Skeletal muscle tissue (tissue), 3 donors: ENCODE measurements at regions not wholly inside any gene's neighbourhood (a gene's known extent, or its start where the extent isn't known, plus 50 kb on each side); places are given as distances from the start of the nearest gene placed in this dataset.

Source experiments
- H3K27ac ChIP-seq: one replicate; pipeline ENCODE4 v1.7.0; 2013; ENCODE audit warnings: mild to moderate bottlenecking, low read depth, low read length, inconsistent platforms
- H3K27me3 ChIP-seq, 3 donors: one replicate each; pipeline ENCODE4 v1.7.0; 2013; ENCODE audit warnings: low read length in 3 of 3; ENCODE audit not compliant: control insufficient read depth in 3 of 3, insufficient read depth in 3 of 3
- H3K36me3 ChIP-seq, 3 donors: one replicate each; pipeline ENCODE4 v1.7.0; 2013; ENCODE audit warnings: low read length in 3 of 3; ENCODE audit not compliant: control insufficient read depth in 3 of 3, insufficient read depth in 3 of 3
- H3K4me1 ChIP-seq, 3 donors: one replicate each; pipeline ENCODE4 v1.7.0; 2013; ENCODE audit warnings: low read length in 3 of 3, mild to moderate bottlenecking in 3 of 3; ENCODE audit not compliant: control insufficient read depth in 3 of 3, insufficient read depth in 3 of 3
- H3K4me3 ChIP-seq, 3 donors: one replicate each; pipeline ENCODE4 v1.7.0; 2013; ENCODE audit warnings: low read length in 3 of 3
- H3K9ac ChIP-seq, 3 donors: one replicate each; pipeline ENCODE4 v1.7.0; 2013; ENCODE audit warnings: low read length in 3 of 3, mild to moderate bottlenecking in 3 of 3, moderate library complexity in 2 of 3, low read depth in 1 of 3
- H3K9me3 ChIP-seq, 3 donors: one replicate each; pipeline ENCODE4 v1.7.0; 2013; ENCODE audit warnings: low read length in 3 of 3; ENCODE audit not compliant: control insufficient read depth in 3 of 3
- donor health status: Osteomylitis.

DNA sequence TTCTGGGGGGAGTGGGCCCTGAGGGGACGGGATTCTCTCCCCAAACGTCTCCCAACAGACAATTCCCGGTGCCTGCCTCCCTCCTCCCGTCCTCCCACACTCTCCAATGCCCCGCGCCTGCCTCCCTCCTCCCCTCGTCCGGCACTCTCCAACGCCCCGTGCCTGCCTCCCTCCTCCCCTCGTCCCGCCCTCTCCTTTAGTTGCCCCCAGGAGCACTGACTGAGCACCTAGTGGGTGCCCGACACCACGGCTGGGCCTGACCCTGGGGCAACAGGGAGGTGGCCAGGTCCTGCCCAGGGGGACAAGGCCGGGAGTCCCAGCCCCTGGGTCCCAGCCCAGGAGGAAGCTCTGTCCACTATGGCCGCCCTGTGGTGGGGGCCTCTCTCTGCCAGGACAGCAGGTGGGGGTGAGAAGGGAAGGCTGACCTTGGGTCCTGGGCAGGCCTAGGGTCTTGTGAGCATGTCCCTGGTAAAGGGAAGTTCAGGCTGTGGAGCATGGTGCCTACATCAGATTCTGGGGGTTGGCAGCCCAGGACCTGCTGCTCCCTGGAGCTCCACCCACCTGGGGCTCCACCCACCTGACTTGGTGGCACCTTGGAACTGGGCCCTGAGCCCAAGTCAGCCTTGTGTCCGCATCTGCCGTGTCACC, 942.3 kb downstream of the BRD1 start:
- Histone ChIP-seq H3K36me3 (no peaks in the 10 kb centered on the region), H3K9me3 (peaks cover 0 to 4% (median 0%) of the 10 kb centered on the region in 3 donors), H3K4me1 (no peaks in the 10 kb centered on the region), H3K27me3 (peaks cover 2 to 14% (median 7%) of the 10 kb centered on the region in 3 donors), H3K4me3 (no peak overlapping the region), H3K27ac (no peak overlapping the region), H3K9ac (no peak overlapping the region)

DNA sequence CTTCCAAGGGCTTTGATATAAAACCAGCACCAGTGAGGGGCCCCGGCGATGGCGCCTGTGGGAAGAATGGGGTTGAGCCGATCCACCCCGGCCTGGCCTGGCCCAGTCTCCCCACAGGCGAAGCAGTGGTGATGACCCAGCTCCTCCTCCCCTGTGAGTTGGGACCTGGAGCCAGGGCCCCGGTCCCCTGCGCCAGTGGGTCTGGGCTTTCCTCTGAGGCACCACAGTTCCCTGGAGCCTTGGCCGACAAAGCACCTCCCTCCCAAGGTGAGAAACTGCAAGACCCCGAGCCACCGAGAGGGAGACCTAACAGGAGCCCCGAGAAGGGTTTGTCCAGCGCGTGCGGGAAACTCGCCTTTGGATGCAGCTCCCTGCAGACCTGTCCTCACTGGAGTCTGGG, 942.9 kb downstream of the BRD1 start:
- H3K9me3 ChIP-seq: peaks cover 0 to 4% (median 0%) of the 10 kb centered on the region in 3 donors
- no peak overlapping the region for H3K4me3 ChIP-seq
- no peak overlapping the region for H3K9ac ChIP-seq
- H3K36me3 ChIP-seq: no peaks in the 10 kb centered on the region
- peaks cover 2 to 14% (median 7%) of the 10 kb centered on the region in 3 donors for H3K27me3 ChIP-seq
- H3K4me1 ChIP-seq: no peaks in the 10 kb centered on the region
- no peak overlapping the region for H3K27ac ChIP-seq

DNA sequence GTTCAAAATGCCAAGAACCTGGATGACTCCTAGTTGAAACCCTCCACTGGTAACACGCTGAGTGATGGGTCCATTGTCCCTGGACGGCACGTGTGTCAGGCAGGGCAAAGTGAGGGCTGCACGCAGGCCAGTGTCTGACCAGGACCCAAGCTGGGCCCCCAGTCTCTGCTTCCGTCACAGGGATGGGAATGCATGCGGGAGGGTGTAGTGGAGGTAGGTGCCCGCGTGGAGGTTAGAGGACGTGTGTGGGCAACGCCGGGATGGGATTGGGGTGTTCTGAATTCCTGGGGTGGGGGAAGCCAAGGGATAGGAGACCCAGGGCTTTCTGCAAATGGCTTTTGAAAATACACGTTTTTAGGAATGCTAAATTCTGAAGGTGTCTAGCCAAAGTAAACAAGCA, 943.3 kb downstream of the BRD1 start:
- Histone ChIP-seq H3K27me3 (peaks cover 2 to 14% (median 7%) of the 10 kb centered on the region in 3 donors), H3K4me3 (no peak overlapping the region), H3K9me3 (peaks cover 0 to 4% (median 0%) of the 10 kb centered on the region in 3 donors), H3K4me1 (no peaks in the 10 kb centered on the region), H3K9ac (no peak overlapping the region), H3K36me3 (no peaks in the 10 kb centered on the region), H3K27ac (no peak overlapping the region)

DNA sequence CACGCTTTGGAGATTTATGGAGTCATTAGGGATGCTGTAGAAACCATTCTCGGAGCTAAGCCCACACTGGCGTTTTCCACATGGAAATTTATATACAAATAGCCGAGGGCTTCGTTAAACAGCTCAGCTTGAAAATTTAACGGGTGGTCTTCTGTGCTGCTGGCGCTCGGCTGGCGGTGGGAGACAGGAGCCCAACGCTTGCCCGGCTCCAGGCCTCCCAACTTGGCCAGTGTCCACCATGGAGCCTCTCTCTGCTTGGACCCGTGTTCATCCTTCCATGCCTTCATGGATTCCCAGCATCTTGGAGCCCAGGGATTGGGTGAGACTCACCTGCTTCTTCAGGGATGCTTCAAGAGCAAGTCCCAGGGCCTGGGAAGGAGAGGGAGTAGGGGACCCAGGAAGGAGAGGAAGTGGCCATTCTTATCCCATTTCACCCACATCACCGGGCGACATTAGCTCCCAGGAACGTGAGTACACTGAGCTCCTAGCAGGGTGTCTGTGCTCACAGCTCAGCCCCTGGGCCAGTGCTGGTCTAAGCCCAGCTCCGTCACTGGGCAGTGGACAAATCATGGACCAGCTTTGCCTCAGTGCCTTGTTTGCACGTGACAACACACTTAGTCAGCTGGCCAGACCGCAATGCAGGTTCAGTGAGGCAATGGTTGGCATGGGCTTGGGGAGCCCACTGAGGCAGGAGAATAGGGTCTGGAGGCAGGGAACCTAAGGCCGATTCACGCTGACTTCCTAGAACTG, 944.3 kb downstream of the BRD1 start:
- no peak overlapping the region for H3K4me3 ChIP-seq
- no peak overlapping the region for H3K27ac ChIP-seq
- H3K9ac ChIP-seq: no peak overlapping the region
- H3K9me3 ChIP-seq: peaks cover 0 to 4% (median 0%) of the 10 kb centered on the region in 3 donors
- no peaks in the 10 kb centered on the region for H3K4me1 ChIP-seq
- peaks cover 2 to 14% (median 7%) of the 10 kb centered on the region in 3 donors for H3K27me3 ChIP-seq
- H3K36me3 ChIP-seq: no peaks in the 10 kb centered on the region

DNA sequence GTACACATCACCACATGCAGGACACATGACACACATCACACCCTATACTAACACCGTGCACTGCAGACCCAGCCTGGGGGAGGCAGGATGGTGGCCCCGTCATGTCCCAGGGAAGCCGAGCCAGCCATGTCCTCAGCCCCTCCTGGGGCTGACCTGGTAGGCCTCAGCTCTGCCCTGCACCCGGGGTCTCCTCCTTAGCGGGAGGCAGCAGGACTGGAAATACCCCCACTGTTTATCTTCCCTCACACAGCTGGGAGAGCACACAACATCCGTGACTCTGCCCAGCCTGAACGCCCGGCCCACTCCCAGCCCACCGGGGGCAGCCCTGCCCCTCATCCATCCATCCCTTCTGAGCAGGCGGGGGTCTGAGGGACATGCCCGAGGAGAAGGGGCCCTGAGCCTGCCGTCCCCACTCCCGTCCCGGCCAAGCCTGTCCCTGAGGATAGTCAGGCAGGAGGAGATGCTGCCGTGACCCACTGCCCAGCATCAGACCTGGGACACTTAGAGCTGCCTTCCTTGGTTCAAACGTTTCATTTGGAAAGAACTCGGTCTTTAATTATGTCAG, 945.0 kb downstream of the BRD1 start:
- H3K9me3 ChIP-seq: peaks cover 0 to 4% (median 0%) of the 10 kb centered on the region in 3 donors
- H3K4me3 ChIP-seq: no peak overlapping the region
- no peaks in the 10 kb centered on the region for H3K36me3 ChIP-seq
- H3K4me1 ChIP-seq: no peaks in the 10 kb centered on the region
- no peak overlapping the region for H3K9ac ChIP-seq
- no peak overlapping the region for H3K27ac ChIP-seq
- peaks cover 2 to 14% (median 5%) of the 10 kb centered on the region in 3 donors for H3K27me3 ChIP-seq

DNA sequence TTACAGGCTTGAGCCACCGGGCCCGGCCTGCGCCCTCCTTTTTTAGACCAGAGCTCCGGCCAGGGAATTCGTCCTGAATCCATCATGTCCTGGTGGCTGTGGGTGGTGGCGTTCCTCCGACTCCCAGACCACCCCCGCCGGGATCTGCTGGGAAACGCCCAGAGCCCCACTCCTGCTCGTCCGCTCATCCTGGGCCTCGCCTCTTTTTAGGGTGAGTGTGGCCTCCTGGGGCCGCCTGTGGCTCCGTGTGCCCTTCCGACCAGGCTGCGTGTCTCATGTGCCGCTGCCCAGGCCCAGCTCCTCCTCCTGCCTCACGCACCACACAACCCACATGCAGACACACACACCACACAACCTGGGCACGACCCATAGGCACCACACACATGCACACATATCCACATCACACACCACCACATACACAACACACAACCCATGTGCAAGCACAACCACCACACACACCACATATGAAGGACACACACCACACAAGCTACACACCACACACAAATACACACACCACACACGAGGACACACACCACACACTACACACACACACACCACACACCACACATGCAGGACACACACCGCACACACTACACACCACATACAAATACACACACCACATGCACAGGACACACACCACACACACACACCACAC, 946.2 kb downstream of the BRD1 start:
- H3K27ac ChIP-seq: no peak overlapping the region
- no peak overlapping the region for H3K9ac ChIP-seq
- no peaks in the 10 kb centered on the region for H3K4me1 ChIP-seq
- H3K9me3 ChIP-seq: peaks cover 0 to 4% (median 0%) of the 10 kb centered on the region in 3 donors
- no peak overlapping the region for H3K4me3 ChIP-seq
- no peaks in the 10 kb centered on the region for H3K36me3 ChIP-seq
- peaks cover 2 to 14% (median 5%) of the 10 kb centered on the region in 3 donors for H3K27me3 ChIP-seq

DNA sequence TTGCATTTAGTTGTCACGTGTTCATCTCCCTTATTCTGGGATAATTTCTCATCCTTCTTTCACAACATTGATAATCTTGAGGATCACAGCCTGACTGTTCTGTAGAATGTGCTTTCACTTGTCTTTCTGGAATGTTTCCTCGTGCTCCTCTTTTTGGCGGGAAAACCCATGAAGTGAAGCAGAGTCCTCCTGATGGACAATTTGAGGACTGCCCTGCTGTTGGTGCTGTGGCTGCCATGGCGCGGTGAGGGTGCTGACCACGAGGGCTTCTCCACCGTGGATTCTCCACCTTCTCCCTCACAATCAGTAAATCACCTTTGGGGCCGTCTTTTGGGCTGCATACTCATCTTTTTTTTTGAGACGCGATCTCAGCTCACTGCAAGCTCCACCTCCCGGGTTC, 946.9 kb downstream of the BRD1 start:
- Histone ChIP-seq H3K9me3 (peaks cover 0 to 4% (median 0%) of the 10 kb centered on the region in 3 donors), H3K36me3 (no peaks in the 10 kb centered on the region), H3K27me3 (peaks cover 2 to 12% (median 5%) of the 10 kb centered on the region in 3 donors), H3K4me1 (no peaks in the 10 kb centered on the region), H3K9ac (no peak overlapping the region), H3K4me3 (no peak overlapping the region), H3K27ac (no peak overlapping the region)

DNA sequence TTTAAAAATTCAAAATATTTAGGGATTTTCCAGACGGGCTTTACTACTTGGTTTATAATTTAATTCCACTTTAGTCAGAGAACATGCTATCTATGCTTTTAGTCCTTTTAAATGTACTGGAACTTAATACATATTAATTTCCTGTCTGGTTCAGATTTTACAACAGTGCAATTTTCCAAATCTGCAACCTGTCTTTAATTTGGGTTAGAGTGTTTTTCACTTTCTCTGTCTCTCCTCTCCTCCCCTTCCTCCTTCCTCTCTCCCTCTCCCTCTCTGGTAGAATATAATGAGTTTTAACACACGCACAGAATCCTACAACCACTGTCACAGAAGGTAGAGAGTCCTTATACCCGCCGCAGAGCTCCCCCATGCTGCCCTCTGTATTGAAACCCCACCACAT, 950.7 kb downstream of the BRD1 start:
- Histone ChIP-seq H3K36me3 (no peaks in the 10 kb centered on the region), H3K27me3 (peaks cover under 1 to 8% (median 6%) of the 10 kb centered on the region in 3 donors), H3K27ac (no peak overlapping the region), H3K9me3 (peaks cover 0 to 4% (median 0%) of the 10 kb centered on the region in 3 donors), H3K9ac (no peak overlapping the region), H3K4me3 (no peak overlapping the region), H3K4me1 (no peaks in the 10 kb centered on the region)

DNA sequence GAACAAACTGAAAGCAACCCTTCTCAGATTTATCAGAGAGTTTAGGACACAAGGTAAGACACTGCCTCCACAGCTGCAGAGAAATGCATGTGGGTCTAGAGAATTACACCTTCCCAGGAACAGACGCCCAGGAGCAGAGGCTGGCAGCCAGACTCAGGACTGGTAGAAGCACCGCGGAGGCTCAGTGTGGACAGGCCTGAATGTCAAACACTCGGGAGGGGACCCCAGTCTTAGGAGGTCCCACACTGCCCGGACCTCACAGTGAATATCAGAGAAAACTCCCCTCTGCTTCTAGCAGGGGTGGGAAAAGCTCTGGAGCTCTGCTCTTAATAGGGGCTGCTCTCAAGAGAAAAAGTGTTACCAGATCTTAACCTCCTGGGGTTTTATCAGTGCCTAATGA, 952.7 kb downstream of the BRD1 start:
- Histone ChIP-seq H3K27me3 (peaks cover 0 to 12% (median 10%) of the 10 kb centered on the region in 3 donors), H3K36me3 (no peaks in the 10 kb centered on the region), H3K27ac (no peak overlapping the region), H3K9ac (no peak overlapping the region), H3K9me3 (peaks cover 0 to 5% (median 0%) of the 10 kb centered on the region in 3 donors), H3K4me3 (no peak overlapping the region), H3K4me1 (no peaks in the 10 kb centered on the region)
